Neural cell (in vitro differentiated cells): ENCODE measurements at regions not wholly inside any gene's neighbourhood (a gene's known extent, or its start where the extent isn't known, plus 50 kb on each side); places are given as distances from the start of the nearest gene placed in this dataset.

ENCODE experiments used
- CTCF ChIP-seq: fragments of 450-650 bp; IDR thresholded peaks from 2 replicates; pipeline ENCODE4 v1.5.1; 2014; ENCODE audit warnings: antibody characterized with exemption, mild to moderate bottlenecking, moderate library complexity; ENCODE audit not compliant: poor library complexity, severe bottlenecking
- EP300 ChIP-seq: fragments of 450-650 bp; conservative IDR thresholded peaks from 2 replicates; pipeline ENCODE4 v1.6.1; 2014; ENCODE audit warnings: antibody characterized with exemption, mild to moderate bottlenecking, moderate library complexity; ENCODE audit not compliant: poor library complexity, severe bottlenecking
- EZH2 ChIP-seq: fragments of 200-600, 300-800 bp; shearing (Covaris generic), sonication (generic); IDR thresholded peaks from 2 replicates; pipeline ENCODE4 v1.6.1; 2014; ENCODE audit warnings: antibody characterized with exemption, low read length, borderline replicate concordance, mild to moderate bottlenecking; ENCODE audit not compliant: insufficient read depth, poor library complexity, severe bottlenecking
- POLR2AphosphoS5 ChIP-seq: IDR thresholded peaks from 2 replicates; pipeline ENCODE4 v1.6.1; 2012
- RAD21 ChIP-seq: fragments of 450-650 bp; conservative IDR thresholded peaks from 2 replicates; pipeline ENCODE4 v1.6.1; 2014; ENCODE audit warnings: antibody characterized with exemption, mild to moderate bottlenecking, moderate library complexity
- REST ChIP-seq: IDR thresholded peaks from 2 replicates; pipeline ENCODE4 v1.6.1; 2012; ENCODE audit warnings: borderline replicate concordance
- SMC3 ChIP-seq: fragments of 450-650 bp; conservative IDR thresholded peaks from 2 replicates; pipeline ENCODE4 v1.6.1; 2014; ENCODE audit warnings: antibody characterized with exemption, mild to moderate bottlenecking, moderate library complexity; ENCODE audit not compliant: poor library complexity
- TAF1 ChIP-seq: IDR thresholded peaks from 2 replicates; pipeline ENCODE4 v1.6.1; 2012; ENCODE audit warnings: low read depth

- TF ChIP-seq CTCF (no peak), RAD21 (no peak), POLR2AphosphoS5 (no peak), EZH2 (no peak), EP300 (no peak), REST (no peak), SMC3 (no peak), TAF1 (no peak)
These were observed 128.6 kb upstream of the EFNA5 start for GRCh38 chr5:107799306-107799705.
